ENCODE measurements at regions not wholly inside any gene's neighbourhood (a gene's known extent, or its start where the extent isn't known, plus 50 kb on each side); places are given as distances from the start of the nearest gene placed in this dataset.

- no peak for DNase-seq (ENCODE audit: low read depth)
- TF ChIP-seq, protein P1, sequence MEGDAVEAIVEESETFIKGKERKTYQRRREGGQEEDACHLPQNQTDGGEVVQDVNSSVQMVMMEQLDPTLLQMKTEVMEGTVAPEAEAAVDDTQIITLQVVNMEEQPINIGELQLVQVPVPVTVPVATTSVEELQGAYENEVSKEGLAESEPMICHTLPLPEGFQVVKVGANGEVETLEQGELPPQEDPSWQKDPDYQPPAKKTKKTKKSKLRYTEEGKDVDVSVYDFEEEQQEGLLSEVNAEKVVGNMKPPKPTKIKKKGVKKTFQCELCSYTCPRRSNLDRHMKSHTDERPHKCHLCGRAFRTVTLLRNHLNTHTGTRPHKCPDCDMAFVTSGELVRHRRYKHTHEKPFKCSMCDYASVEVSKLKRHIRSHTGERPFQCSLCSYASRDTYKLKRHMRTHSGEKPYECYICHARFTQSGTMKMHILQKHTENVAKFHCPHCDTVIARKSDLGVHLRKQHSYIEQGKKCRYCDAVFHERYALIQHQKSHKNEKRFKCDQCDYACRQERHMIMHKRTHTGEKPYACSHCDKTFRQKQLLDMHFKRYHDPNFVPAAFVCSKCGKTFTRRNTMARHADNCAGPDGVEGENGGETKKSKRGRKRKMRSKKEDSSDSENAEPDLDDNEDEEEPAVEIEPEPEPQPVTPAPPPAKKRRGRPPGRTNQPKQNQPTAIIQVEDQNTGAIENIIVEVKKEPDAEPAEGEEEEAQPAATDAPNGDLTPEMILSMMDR (IDR thresholded peaks at IDR 0.05; ENCODE audit: control insufficient read depth, insufficient read depth, low read depth, low read length, missing control alignments): no peak
- no peak overlapping the region for H3K4me3 ChIP-seq (ENCODE audit: control insufficient read depth, low read depth, low read length)
Measured at GRCh38 chr9:95764533-95765319, 110.8 kb upstream of the ERCC6L2 start.

DNA sequence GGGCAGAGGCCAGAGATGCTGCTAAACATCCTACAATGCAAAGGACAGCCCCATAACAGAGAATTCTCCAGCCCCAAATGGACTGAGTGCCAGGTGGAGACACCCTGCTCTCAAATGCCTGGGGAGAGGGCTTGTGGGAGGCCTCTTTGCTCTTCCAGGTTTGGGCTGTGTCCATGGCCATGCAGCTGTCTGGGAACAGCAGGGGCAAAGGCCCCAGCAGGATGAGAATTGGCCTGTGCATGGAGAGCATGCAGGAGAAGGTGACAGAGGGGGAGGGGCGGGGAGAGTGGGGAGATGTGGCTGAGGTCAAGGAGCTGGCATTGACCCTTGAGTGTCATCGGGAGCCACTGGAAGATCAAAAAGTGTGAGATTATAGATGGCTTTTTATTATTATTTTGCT, 111.5 kb upstream of the ERCC6L2 start:
- TF ChIP-seq, protein P1 (IDR thresholded peaks at IDR 0.05; ENCODE audit: control insufficient read depth, insufficient read depth, low read depth, low read length, missing control alignments): no peak
- DNase-seq (ENCODE audit: low read depth): no peak
- H3K4me3 ChIP-seq (ENCODE audit: control insufficient read depth, low read depth, low read length): no peak overlapping the region

DNA sequence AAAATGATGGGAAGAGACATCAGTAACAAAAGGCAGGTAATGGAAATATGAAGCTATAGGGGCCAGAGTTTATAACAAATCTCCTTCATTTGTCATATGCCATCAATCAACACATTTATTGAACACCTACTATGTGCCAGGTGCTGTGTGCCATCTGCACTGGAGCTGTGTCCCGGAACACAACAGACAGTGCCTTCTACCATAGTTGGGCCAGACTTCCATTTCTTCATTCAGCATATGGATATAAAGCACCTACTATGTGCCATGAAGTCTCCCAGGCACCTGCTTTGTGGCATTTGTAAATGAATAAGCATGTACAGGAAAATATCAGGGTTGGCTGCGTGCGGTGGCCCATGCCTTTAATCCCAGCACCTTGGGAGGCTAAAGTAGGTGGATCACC, 112.5 kb upstream of the ERCC6L2 start:
- no peak overlapping the region for H3K4me3 ChIP-seq (ENCODE audit: control insufficient read depth, low read depth, low read length)
- DNase-seq (ENCODE audit: low read depth): no peak
- TF ChIP-seq, protein P1 (IDR thresholded peaks at IDR 0.05; ENCODE audit: control insufficient read depth, insufficient read depth, low read depth, low read length, missing control alignments): no peak

DNA sequence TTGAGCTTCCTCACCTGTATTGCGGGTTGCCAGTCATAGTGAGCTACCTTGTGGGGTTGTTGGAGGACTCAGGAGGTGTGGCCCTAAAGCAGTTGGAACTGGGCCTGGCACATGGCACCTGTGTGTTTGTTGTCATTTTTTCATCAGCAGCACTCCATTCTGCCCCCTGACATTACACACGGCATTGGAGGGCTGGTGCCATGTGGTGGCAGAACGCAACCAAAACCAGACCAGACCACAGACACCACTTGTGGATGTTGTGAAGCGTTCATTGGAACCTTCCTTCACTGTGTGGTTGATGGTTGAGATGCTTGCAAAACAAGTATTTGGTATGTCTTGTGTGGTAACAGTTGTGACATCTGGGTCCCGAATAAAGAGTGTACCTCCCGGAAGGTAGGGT, 113.2 kb upstream of the ERCC6L2 start:
- no peak overlapping the region for H3K4me3 ChIP-seq (ENCODE audit: control insufficient read depth, low read depth, low read length)
- TF ChIP-seq, protein P1 (IDR thresholded peaks at IDR 0.05; ENCODE audit: control insufficient read depth, insufficient read depth, low read depth, low read length, missing control alignments): no peak
- no peak for DNase-seq (ENCODE audit: low read depth)

GRCh38 chr9:95760791-95761190, 114.7 kb upstream of the ERCC6L2 start:
- no peak for DNase-seq (ENCODE audit: low read depth)
- TF ChIP-seq, protein P1 (IDR thresholded peaks at IDR 0.05; ENCODE audit: control insufficient read depth, insufficient read depth, low read depth, low read length, missing control alignments): no peak
- no peak overlapping the region for H3K4me3 ChIP-seq (ENCODE audit: control insufficient read depth, low read depth, low read length)

- H3K4me3 ChIP-seq (ENCODE audit: control insufficient read depth, low read depth, low read length): no peak overlapping the region
- DNase-seq (ENCODE audit: low read depth): no peak
- TF ChIP-seq, protein P1 (IDR thresholded peaks at IDR 0.05; ENCODE audit: control insufficient read depth, insufficient read depth, low read depth, low read length, missing control alignments): no peak
Measured at GRCh38 chr9:95757439-95757838, 118.1 kb upstream of the ERCC6L2 start.

Data from AG09309 (cell line).